ENCODE measurements at regions not wholly inside any gene's neighbourhood (a gene's known extent, or its start where the extent isn't known, plus 50 kb on each side); places are given as distances from the start of the nearest gene placed in this dataset.

DNA sequence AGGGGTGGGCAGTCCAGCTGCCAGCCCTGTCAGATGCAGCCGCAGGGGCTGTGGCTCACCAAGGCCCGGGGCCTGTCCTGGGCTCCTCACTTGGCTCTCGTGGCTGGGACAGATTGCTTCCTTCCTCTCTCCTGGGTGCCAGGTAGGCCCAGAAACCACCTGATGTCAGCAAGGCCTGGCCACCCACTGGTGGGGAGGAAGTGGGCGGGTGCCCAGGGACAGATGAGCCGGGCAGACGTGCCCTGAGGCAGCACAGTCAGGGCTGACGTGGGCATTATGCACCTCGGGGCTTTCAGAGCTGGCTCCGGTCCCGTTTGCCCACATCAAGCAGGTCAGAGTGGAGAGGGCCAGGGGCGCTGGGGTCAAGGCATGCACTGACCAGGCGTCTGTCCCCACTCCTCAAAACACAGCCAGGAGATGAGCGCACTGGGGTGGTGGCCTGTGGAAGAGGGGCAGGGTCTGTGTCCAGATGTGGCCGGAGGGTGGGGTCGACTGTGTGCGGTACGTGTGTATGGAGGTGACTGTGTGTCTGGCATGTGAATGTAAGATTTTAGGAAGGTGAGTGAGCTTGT lies 133.2 kb upstream of the PTPN1 start:
- Histone ChIP-seq H3K4me1 (ENCODE audit: control insufficient read depth in 1 of 2, insufficient read depth in 1 of 2, low read depth in 1 of 2, low read length in 1 of 2) (peaks cover 34 to 43% of the 10 kb centered on the region in 2 experiments), H3K36me3 (no peaks in the 10 kb centered on the region), H3K27me3 (no peaks in the 10 kb centered on the region), H3K9me3 (no peaks in the 10 kb centered on the region), H3K4me3 (ENCODE audit: low read depth in 1 of 2, low read length in 1 of 2) (no peak overlapping the region), H3K27ac (no peak overlapping the region)
- TF ChIP-seq, protein P1, sequence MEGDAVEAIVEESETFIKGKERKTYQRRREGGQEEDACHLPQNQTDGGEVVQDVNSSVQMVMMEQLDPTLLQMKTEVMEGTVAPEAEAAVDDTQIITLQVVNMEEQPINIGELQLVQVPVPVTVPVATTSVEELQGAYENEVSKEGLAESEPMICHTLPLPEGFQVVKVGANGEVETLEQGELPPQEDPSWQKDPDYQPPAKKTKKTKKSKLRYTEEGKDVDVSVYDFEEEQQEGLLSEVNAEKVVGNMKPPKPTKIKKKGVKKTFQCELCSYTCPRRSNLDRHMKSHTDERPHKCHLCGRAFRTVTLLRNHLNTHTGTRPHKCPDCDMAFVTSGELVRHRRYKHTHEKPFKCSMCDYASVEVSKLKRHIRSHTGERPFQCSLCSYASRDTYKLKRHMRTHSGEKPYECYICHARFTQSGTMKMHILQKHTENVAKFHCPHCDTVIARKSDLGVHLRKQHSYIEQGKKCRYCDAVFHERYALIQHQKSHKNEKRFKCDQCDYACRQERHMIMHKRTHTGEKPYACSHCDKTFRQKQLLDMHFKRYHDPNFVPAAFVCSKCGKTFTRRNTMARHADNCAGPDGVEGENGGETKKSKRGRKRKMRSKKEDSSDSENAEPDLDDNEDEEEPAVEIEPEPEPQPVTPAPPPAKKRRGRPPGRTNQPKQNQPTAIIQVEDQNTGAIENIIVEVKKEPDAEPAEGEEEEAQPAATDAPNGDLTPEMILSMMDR (IDR thresholded peaks at IDR 0.05), result no peak

DNA sequence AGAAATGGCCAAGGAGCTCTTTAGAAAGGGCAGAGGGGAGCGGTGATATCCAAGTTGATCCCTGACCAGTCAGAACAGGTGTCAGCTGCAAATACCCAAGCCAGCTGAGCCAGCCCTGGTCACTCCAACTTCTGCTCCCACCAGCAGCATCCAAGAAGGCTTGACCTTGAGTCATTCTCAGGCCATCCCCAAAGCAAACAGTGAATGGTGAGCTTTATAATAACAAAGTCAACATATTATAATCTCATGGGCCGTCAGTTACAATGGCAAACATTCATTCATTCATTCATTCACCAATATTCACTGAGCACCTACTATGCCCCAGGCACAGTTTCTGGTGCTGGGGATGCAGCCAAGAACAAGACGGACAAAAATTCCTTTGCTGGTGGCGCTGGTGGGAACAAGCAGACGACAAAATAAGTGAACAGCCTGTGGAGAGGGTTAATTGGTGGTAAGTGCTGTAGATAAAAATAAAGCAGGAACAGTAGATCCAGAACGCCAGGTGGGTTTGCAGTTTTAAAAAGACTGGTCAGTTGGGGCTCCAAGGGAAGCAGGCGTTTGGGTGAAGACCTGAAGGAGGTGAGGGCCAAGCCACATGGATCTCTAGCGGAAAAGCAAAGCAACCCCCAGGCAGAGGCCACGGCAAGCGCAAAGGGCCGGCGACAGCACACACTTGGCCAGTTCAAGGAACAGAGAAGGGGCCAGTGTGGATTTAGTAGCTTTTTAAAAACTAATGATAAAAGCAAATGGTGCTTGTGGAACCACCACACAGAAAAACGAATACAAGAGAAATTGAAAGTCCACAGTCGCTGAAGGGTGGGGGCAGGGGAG lies 131.8 kb upstream of the PTPN1 start:
- H3K4me3 ChIP-seq (ENCODE audit: low read depth in 1 of 2, low read length in 1 of 2), result peak overlapping the region; percentile 15 to 24
- no peaks in the 10 kb centered on the region for H3K27me3 ChIP-seq
- H3K4me1 ChIP-seq (ENCODE audit: control insufficient read depth in 1 of 2, insufficient read depth in 1 of 2, low read depth in 1 of 2, low read length in 1 of 2), result peaks cover 46 to 55% of the 10 kb centered on the region in 2 experiments
- H3K36me3 ChIP-seq, result no peaks in the 10 kb centered on the region
- TF ChIP-seq, protein P1 (IDR thresholded peaks at IDR 0.05), result no peak
- no peak overlapping the region for H3K27ac ChIP-seq
- no peaks in the 10 kb centered on the region for H3K9me3 ChIP-seq

DNA sequence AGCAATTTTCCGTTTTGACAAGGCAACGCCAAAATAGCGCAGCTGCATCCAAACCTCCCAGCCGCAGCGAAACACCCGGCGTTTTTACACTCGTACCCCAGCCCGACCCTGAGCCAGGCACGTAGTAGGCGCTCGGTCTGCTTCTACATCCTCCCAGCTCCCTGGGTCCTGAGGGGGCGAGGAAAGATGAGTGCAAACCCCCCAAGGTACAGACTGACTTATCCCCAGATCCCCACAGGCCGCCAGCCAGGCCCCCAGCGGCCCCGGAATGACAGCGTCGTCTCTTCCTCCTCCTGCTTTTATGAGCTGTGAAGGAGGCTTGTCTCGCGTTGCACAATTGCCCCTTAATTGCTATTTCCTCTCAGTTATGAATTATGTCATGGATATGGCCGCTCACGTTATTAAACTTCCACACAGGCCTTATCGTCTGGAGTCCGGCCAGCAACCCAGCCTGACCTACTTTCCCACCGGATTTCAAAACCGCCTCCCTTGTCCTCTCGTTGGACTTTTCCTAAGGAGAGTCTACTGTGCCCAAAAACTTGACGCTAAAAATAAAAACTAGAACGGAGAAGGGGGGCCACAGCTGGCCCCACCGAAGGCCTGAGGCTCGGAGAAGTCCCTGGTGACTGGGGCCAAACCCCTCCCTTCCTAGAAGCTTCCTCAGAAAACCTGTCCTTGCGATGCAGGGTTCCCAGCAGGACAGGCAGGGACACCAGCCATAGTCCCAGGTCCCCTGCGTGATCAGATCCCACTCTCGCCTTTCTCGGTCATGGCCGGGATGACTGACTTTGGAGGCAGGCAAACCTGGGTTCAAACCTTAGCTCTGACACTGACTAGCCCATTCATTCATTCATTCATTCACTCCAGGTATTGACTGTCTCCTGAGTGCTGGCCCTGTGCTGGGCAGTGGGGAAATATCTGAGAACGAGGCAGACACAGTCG lies 130.9 kb upstream of the PTPN1 start:
- Histone ChIP-seq H3K9me3 (no peaks in the 10 kb centered on the region), H3K4me3 (ENCODE audit: low read depth in 1 of 2, low read length in 1 of 2) (peak overlapping the region; percentile 15 to 24), H3K27ac (peak overlapping the region; percentile 44), H3K27me3 (no peaks in the 10 kb centered on the region), H3K36me3 (no peaks in the 10 kb centered on the region), H3K4me1 (ENCODE audit: control insufficient read depth in 1 of 2, insufficient read depth in 1 of 2, low read depth in 1 of 2, low read length in 1 of 2) (peaks cover 46 to 55% of the 10 kb centered on the region in 2 experiments)
- TF ChIP-seq, protein P1 (IDR thresholded peaks at IDR 0.05), result no peak

DNA sequence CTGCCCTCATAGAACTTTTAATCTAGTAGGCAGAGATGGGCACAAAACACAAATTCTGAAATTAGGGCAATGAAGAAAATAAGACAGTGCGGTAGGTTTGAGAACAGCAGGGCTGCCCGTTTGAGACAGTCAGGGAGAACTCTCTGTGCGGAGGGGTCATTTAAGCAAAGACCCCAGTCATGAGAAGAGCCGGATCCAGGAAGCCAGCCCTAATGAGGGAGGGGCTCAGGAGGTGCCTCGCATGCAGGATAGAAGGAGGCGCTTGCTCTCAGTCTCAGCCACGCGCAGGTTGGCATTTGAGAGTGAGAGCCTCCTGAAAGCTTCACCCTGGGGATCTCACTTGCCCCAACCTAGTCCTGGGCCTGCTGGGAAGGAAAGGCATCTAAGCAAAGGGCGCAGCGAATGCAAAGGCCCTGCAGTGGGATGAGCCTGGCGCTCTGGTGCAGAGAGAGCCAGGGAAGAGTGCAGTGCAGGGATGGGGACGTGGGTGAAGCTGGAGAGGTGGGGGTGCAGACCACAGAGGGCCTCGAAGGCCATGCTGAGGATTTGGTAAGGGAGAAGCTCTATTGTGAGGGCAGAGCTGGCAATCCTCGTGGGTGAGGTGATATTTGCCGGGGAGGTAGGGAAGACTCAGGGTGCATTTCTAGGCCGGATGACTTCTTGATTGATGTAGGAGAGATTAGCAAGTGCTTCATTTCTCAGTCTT lies 130.0 kb upstream of the PTPN1 start:
- Histone ChIP-seq H3K9me3 (no peaks in the 10 kb centered on the region), H3K27ac (peak overlapping the region; percentile 44), H3K36me3 (no peaks in the 10 kb centered on the region), H3K27me3 (peaks cover 1% of the 10 kb centered on the region), H3K4me3 (ENCODE audit: low read depth in 1 of 2, low read length in 1 of 2) (no peak overlapping the region), H3K4me1 (ENCODE audit: control insufficient read depth in 1 of 2, insufficient read depth in 1 of 2, low read depth in 1 of 2, low read length in 1 of 2) (peaks cover 46 to 52% of the 10 kb centered on the region in 2 experiments)
- TF ChIP-seq, protein P1 (IDR thresholded peaks at IDR 0.05), result no peak

DNA sequence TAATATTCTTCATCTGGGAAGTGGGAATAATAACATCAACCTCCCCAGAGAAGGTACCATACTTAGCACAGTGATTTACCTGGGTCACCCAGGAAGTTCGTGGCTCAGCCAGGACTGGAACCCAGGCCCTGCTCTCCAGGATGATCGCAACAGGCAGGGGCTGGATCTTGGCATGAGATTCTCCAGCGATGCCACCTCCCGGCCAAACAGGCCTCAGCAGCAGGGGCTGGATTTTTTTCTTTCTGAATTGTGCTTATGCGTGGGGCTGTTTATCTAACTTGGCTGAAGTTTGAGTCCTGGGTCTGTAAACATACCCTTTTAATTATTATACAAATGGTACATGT lies 129.5 kb upstream of the PTPN1 start:
- H3K4me1 ChIP-seq (ENCODE audit: control insufficient read depth in 1 of 2, insufficient read depth in 1 of 2, low read depth in 1 of 2, low read length in 1 of 2), result peaks cover 46 to 51% of the 10 kb centered on the region in 2 experiments
- TF ChIP-seq, protein P1 (IDR thresholded peaks at IDR 0.05), result no peak
- H3K27me3 ChIP-seq, result peaks cover 6% of the 10 kb centered on the region
- H3K4me3 ChIP-seq (ENCODE audit: low read depth in 1 of 2, low read length in 1 of 2), result no peak overlapping the region
- H3K27ac ChIP-seq, result no peak overlapping the region
- no peaks in the 10 kb centered on the region for H3K9me3 ChIP-seq
- H3K36me3 ChIP-seq, result no peaks in the 10 kb centered on the region
